ENCODE measurements at regions not wholly inside any gene's neighbourhood (a gene's known extent, or its start where the extent isn't known, plus 50 kb on each side); places are given as distances from the start of the nearest gene placed in this dataset.

GRCh38 chr2:150609831-150610582 is 122.5 kb upstream of the RND3 start:
- no peak for DNase-seq

GRCh38 chr2:150608341-150608740 is 120.9 kb upstream of the RND3 start:
- DNase-seq = no peak

GRCh38 chr2:150607390-150607811 is 119.9 kb upstream of the RND3 start:
- DNase-seq = no peak

GRCh38 chr2:150606380-150607060 is 119.1 kb upstream of the RND3 start:
- no peak for DNase-seq

GRCh38 chr2:150605664-150606063 is 118.2 kb upstream of the RND3 start:
- no peak for DNase-seq

GRCh38 chr2:150601280-150602038 is 114.0 kb upstream of the RND3 start:
- no peak for DNase-seq

GRCh38 chr2:150599889-150600288 is 112.4 kb upstream of the RND3 start:
- DNase-seq = peak; percentile 26 to 46

GRCh38 chr2:150598383-150598782 is 110.9 kb upstream of the RND3 start:
- no peak for DNase-seq

- DNase-seq = no peak
These were observed 108.5 kb upstream of the RND3 start for GRCh38 chr2:150595803-150596470.

- no peak for DNase-seq
These were observed 106.8 kb upstream of the RND3 start for GRCh38 chr2:150594299-150594698.

- no peak for DNase-seq
These were observed 104.2 kb upstream of the RND3 start for GRCh38 chr2:150591496-150592285.

- no peak for DNase-seq
These were observed 102.2 kb upstream of the RND3 start for GRCh38 chr2:150589681-150590080.

GRCh38 chr2:150588506-150588870 is 101.0 kb upstream of the RND3 start:
- no peak for DNase-seq

GRCh38 chr2:150587547-150588505 is 100.4 kb upstream of the RND3 start:
- no peak for DNase-seq

GRCh38 chr2:150586858-150587257 is 99.4 kb upstream of the RND3 start:
- no peak for DNase-seq

- DNase-seq = no peak
These were observed 97.9 kb upstream of the RND3 start for GRCh38 chr2:150585221-150585971.

- no peak for DNase-seq
These were observed 96.6 kb upstream of the RND3 start for GRCh38 chr2:150584081-150584480.

GRCh38 chr2:150581717-150582472 is 94.4 kb upstream of the RND3 start:
- no peak for DNase-seq

- DNase-seq = no peak
These were observed 91.0 kb upstream of the RND3 start for GRCh38 chr2:150578481-150578880.

GRCh38 chr2:150575861-150576260 is 88.4 kb upstream of the RND3 start:
- DNase-seq = no peak
